ENCODE measurements at regions not wholly inside any gene's neighbourhood (a gene's known extent, or its start where the extent isn't known, plus 50 kb on each side); places are given as distances from the start of the nearest gene placed in this dataset.

GRCh38 chr6:23448281-23448680, 677.7 kb upstream of the NRSN1 start:
- DNase-seq: no peak

GRCh38 chr6:23454080-23454976, 671.7 kb upstream of the NRSN1 start:
- intact Hi-C loops (cut with DNase I; ENCODE audit: low total_unique reads) (no loop called here), in situ Hi-C loops (cut with MboI; ENCODE audit: low pct_ligation_motif_present in 1 of 4, low pct_unique_long_range_greater_than_20kb in 1 of 4, low sequenced_read_pairs in 3 of 4) (no loop called here)
- 43 to 44% methylated on average over 5 of the region's 5 CpGs for WGBS, 2 donors (ENCODE audit: low coverage in 1 of 2)
- no peak for DNase-seq
- H3K4me3 ChIP-seq: no peak overlapping the region
- no peaks in the 10 kb centered on the region for H3K4me1 ChIP-seq
- H3K27ac ChIP-seq: no peak overlapping the region
- TF ChIP-seq POLR2A (IDR thresholded peaks at IDR 0.05): no peak
- TF ChIP-seq EP300 (IDR thresholded peaks at IDR 0.05; ENCODE audit: low read depth): no peak
- TF ChIP-seq POLR2AphosphoS5 (IDR thresholded peaks at IDR 0.05): no peak
- no peak for TF ChIP-seq CTCF (IDR thresholded peaks at IDR 0.05)
- no peaks in the 10 kb centered on the region for H3K27me3 ChIP-seq
- no peaks in the 10 kb centered on the region for H3K36me3 ChIP-seq
- no peaks in the 10 kb centered on the region for H3K9me3 ChIP-seq

More at GRCh38 chr6:23448281-23448680, 677.7 kb upstream of the NRSN1 start:
- 87 to 100% methylated on average over 1 to 2 of the region's 2 CpGs for WGBS, 2 donors (ENCODE audit: low coverage in 1 of 2)
- no peaks in the 10 kb centered on the region for H3K36me3 ChIP-seq
- in situ Hi-C loops (cut with MboI; ENCODE audit: low pct_ligation_motif_present in 1 of 4, low pct_unique_long_range_greater_than_20kb in 1 of 4, low sequenced_read_pairs in 3 of 4): no loop called here
- no peaks in the 10 kb centered on the region for H3K27me3 ChIP-seq
- no peak overlapping the region for H3K4me3 ChIP-seq
- no peak overlapping the region for H3K27ac ChIP-seq
- TF ChIP-seq EP300 (IDR thresholded peaks at IDR 0.05; ENCODE audit: low read depth) (no peak), POLR2A (IDR thresholded peaks at IDR 0.05) (no peak), POLR2AphosphoS5 (IDR thresholded peaks at IDR 0.05) (no peak), CTCF (IDR thresholded peaks at IDR 0.05) (no peak)
- H3K4me1 ChIP-seq: no peaks in the 10 kb centered on the region
- intact Hi-C loops (cut with DNase I; ENCODE audit: low total_unique reads): no loop called here
- H3K9me3 ChIP-seq: no peaks in the 10 kb centered on the region

GRCh38 chr6:23455754-23456153, 670.3 kb upstream of the NRSN1 start:
- no peaks in the 10 kb centered on the region for H3K27me3 ChIP-seq
- H3K36me3 ChIP-seq: no peaks in the 10 kb centered on the region
- TF ChIP-seq POLR2A (IDR thresholded peaks at IDR 0.05) (no peak), POLR2AphosphoS5 (IDR thresholded peaks at IDR 0.05) (no peak), EP300 (IDR thresholded peaks at IDR 0.05; ENCODE audit: low read depth) (no peak), CTCF (IDR thresholded peaks at IDR 0.05) (no peak)
- intact Hi-C loops (cut with DNase I; ENCODE audit: low total_unique reads) (no loop called here), in situ Hi-C loops (cut with MboI; ENCODE audit: low pct_ligation_motif_present in 1 of 4, low pct_unique_long_range_greater_than_20kb in 1 of 4, low sequenced_read_pairs in 3 of 4) (no loop called here)
- H3K27ac ChIP-seq: no peak overlapping the region
- 85 to 89% methylated on average over 2 of the region's 2 CpGs for WGBS, 2 donors (ENCODE audit: low coverage in 1 of 2)
- no peaks in the 10 kb centered on the region for H3K9me3 ChIP-seq
- H3K4me1 ChIP-seq: no peaks in the 10 kb centered on the region
- DNase-seq: no peak
- no peak overlapping the region for H3K4me3 ChIP-seq

GRCh38 chr6:23456396-23456795, 669.6 kb upstream of the NRSN1 start:
- no peaks in the 10 kb centered on the region for H3K36me3 ChIP-seq
- no peak overlapping the region for H3K4me3 ChIP-seq
- H3K27ac ChIP-seq: no peak overlapping the region
- no peak for DNase-seq
- intact Hi-C loops (cut with DNase I; ENCODE audit: low total_unique reads): no loop called here
- TF ChIP-seq POLR2AphosphoS5 (IDR thresholded peaks at IDR 0.05): no peak
- no peak for TF ChIP-seq EP300 (IDR thresholded peaks at IDR 0.05; ENCODE audit: low read depth)
- TF ChIP-seq POLR2A (IDR thresholded peaks at IDR 0.05): no peak
- TF ChIP-seq CTCF (IDR thresholded peaks at IDR 0.05): no peak
- in situ Hi-C loops (cut with MboI; ENCODE audit: low pct_ligation_motif_present in 1 of 4, low pct_unique_long_range_greater_than_20kb in 1 of 4, low sequenced_read_pairs in 3 of 4): no loop called here
- no peaks in the 10 kb centered on the region for H3K9me3 ChIP-seq
- H3K4me1 ChIP-seq: no peaks in the 10 kb centered on the region
- no peaks in the 10 kb centered on the region for H3K27me3 ChIP-seq

Measured in transverse colon (tissue), 4 donors.